ENCODE measurements at regions not wholly inside any gene's neighbourhood (a gene's known extent, or its start where the extent isn't known, plus 50 kb on each side); places are given as distances from the start of the nearest gene placed in this dataset.

DNA sequence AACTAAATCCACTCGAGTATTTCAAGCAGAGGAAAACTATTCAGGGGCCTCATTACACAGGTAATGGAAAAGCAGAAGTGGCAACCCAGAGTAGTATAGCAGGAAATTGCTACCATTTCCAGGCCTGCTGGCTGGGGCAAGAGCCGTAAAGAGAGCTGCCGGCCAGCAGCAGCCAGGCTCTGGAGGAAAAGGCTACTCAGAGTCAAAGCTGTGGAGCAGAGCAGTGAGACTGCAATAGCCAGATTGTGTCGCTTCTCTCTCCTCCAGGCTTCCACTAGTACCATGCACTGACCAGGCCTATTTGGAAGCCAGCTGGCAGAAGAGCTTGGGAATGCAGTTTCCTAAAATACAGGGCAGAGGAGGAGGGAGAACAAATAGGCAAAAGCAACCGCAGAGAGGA is 155.5 kb downstream of the OMA1 start:
- Histone ChIP-seq H3K36me3 (peaks cover 0 to 9% of the 10 kb centered on the region in 2 donors), H3K27me3 (no peaks in the 10 kb centered on the region), H3K4me1 (no peaks in the 10 kb centered on the region), H3K9me3 (no peaks in the 10 kb centered on the region), H3K4me3 (no peak overlapping the region), H3K27ac (no peak overlapping the region)
- TF ChIP-seq POLR2AphosphoS5 (IDR thresholded peaks at IDR 0.05) (no peak), POLR2A (IDR thresholded peaks at IDR 0.05) (no peak), EP300 (IDR thresholded peaks at IDR 0.05) (no peak)
- TF ChIP-seq, protein P1, sequence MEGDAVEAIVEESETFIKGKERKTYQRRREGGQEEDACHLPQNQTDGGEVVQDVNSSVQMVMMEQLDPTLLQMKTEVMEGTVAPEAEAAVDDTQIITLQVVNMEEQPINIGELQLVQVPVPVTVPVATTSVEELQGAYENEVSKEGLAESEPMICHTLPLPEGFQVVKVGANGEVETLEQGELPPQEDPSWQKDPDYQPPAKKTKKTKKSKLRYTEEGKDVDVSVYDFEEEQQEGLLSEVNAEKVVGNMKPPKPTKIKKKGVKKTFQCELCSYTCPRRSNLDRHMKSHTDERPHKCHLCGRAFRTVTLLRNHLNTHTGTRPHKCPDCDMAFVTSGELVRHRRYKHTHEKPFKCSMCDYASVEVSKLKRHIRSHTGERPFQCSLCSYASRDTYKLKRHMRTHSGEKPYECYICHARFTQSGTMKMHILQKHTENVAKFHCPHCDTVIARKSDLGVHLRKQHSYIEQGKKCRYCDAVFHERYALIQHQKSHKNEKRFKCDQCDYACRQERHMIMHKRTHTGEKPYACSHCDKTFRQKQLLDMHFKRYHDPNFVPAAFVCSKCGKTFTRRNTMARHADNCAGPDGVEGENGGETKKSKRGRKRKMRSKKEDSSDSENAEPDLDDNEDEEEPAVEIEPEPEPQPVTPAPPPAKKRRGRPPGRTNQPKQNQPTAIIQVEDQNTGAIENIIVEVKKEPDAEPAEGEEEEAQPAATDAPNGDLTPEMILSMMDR (IDR thresholded peaks at IDR 0.05), result no peak
- ATAC-seq, result peak; percentile 16
- 68 to 78% methylated on average over 1 to 5 of the region's 5 CpGs for WGBS, 2 donors (ENCODE audit: low coverage in 1 of 2)

DNA sequence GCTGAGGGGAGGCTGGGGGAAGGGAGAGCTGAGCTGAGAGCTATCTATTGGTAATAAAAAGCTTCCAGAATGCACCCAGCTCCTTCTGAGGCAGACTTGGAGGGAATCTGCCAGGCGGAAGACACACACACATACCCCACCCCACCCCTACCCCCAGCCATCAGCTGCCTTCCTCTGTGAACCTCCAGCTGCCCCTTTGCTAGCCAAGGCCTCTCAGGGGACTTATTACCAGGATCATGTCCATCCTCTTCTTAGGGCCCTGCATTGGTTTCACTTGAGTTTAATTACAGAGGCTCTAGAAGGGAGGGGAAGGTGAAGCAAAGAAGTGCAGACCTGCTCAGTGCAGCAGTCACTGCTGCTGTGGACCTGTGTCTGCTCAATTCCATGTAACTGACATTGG is 156.4 kb downstream of the OMA1 start:
- Histone ChIP-seq H3K27me3 (no peaks in the 10 kb centered on the region), H3K9me3 (no peaks in the 10 kb centered on the region), H3K4me1 (no peaks in the 10 kb centered on the region), H3K36me3 (peaks cover 0 to 9% of the 10 kb centered on the region in 2 donors), H3K27ac (no peak overlapping the region), H3K4me3 (no peak overlapping the region)
- no peak for TF ChIP-seq POLR2AphosphoS5 (IDR thresholded peaks at IDR 0.05)
- TF ChIP-seq, protein P1 (IDR thresholded peaks at IDR 0.05), result no peak
- TF ChIP-seq EP300 (IDR thresholded peaks at IDR 0.05), result no peak
- no peak for TF ChIP-seq POLR2A (IDR thresholded peaks at IDR 0.05)
- WGBS, 2 donors (ENCODE audit: low coverage in 1 of 2), result 60 to 100% methylated on average over 1 of the region's 1 CpG
- ATAC-seq, result no peak

DNA sequence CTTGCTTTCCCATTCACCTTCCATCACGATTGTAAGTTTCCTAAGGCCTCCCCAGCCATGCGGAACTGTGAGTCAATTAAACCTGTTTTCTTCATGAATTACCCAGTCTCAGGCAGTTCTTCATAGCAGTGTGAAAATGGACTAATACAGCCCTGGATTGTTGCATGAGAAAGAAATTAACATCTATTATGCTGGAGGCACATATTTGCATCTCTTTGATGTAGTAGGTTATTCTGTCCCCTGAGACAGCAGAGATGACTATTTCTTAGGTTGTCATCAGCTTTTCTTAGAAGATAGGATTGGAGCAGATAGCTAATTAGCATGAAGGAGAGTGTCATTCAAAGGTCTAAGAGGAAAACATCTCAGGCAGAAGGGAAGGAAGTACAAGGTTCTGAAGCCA is 166.2 kb downstream of the OMA1 start:
- Histone ChIP-seq H3K27me3 (no peaks in the 10 kb centered on the region), H3K36me3 (peaks cover 0 to 13% of the 10 kb centered on the region in 2 donors), H3K4me3 (no peak overlapping the region), H3K9me3 (peaks cover 0 to 8% (median 0%) of the 10 kb centered on the region in 3 donors), H3K27ac (no peak overlapping the region), H3K4me1 (no peaks in the 10 kb centered on the region)
- TF ChIP-seq, protein P1 (IDR thresholded peaks at IDR 0.05), result no peak
- no peak for TF ChIP-seq EP300 (IDR thresholded peaks at IDR 0.05)
- ATAC-seq, result no peak
- 92 to 100% methylated on average over 2 of the region's 2 CpGs for WGBS, 2 donors (ENCODE audit: low coverage in 1 of 2)

DNA sequence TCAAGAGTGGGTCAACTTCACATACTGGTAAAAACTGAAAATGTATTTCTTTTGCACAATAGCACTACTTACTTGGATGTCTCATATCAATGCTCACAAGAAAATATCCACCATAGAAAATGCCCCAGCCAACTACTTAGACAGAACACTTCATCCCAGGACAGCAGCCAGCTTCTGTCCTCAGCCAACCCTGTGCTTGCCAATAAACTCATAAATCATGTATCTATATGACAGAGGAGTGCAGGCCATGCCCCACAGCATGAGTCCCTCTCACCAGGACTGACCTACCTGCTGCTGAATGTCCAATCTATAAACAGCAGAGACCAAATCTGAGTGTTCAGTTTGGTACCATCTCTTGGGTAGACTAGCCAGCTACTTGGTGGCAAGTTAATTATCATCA is 179.3 kb downstream of the OMA1 start:
- no peak overlapping the region for H3K27ac ChIP-seq
- peaks cover 0 to 8% of the 10 kb centered on the region in 2 donors for H3K36me3 ChIP-seq
- H3K9me3 ChIP-seq, result peaks cover 0 to 8% (median 0%) of the 10 kb centered on the region in 3 donors
- no peaks in the 10 kb centered on the region for H3K27me3 ChIP-seq
- no peak overlapping the region for H3K4me3 ChIP-seq
- TF ChIP-seq, protein P1 (IDR thresholded peaks at IDR 0.05), result no peak
- TF ChIP-seq POLR2A (IDR thresholded peaks at IDR 0.05) (no peak), POLR2AphosphoS5 (IDR thresholded peaks at IDR 0.05) (no peak)
- H3K4me1 ChIP-seq, result no peaks in the 10 kb centered on the region
- no peak for ATAC-seq

DNA sequence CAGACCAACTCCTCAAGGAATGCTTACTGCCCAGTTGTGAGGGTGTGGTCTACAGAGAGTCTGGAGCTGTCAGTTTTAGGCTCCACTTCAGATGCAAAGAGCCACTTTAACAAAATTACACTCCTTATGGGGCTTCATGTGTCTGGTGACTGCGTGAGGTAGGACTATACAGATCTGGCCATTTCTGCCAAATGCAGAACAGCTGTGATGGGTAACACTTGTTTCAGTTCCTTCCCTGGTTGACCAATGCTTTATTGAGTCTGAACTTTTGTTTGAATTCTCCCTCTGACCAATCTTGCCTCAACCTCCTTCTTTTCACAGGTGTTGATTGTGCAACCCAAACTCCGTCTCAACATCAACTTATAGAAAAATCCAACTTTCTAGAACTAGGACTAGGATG is 181.2 kb downstream of the OMA1 start:
- TF ChIP-seq POLR2AphosphoS5 (IDR thresholded peaks at IDR 0.05), result no peak
- no peak for TF ChIP-seq POLR2A (IDR thresholded peaks at IDR 0.05)
- TF ChIP-seq, protein P1 (IDR thresholded peaks at IDR 0.05), result no peak
- no peak for TF ChIP-seq EP300 (IDR thresholded peaks at IDR 0.05)
- Histone ChIP-seq H3K27ac (no peak overlapping the region), H3K27me3 (no peaks in the 10 kb centered on the region), H3K4me3 (no peak overlapping the region), H3K36me3 (no peaks in the 10 kb centered on the region), H3K9me3 (no peaks in the 10 kb centered on the region), H3K4me1 (no peaks in the 10 kb centered on the region)
- no peak for ATAC-seq
- 100% methylated on average over 1 to 2 of the region's 2 CpGs for WGBS, 2 donors (ENCODE audit: low coverage in 1 of 2)
